Muscle of leg (tissue), 3 donors: ENCODE measurements at regions not wholly inside any gene's neighbourhood (a gene's known extent, or its start where the extent isn't known, plus 50 kb on each side); places are given as distances from the start of the nearest gene placed in this dataset.
"Not testable (repeated sequence)": the region's sequence is repeated elsewhere in the genome, so short reads cannot be mapped to it uniquely, and the experiment has no call there.

Experiments used
- DNase-seq: peaks from one replicate; pipeline ENCODE4 v3.0.0; 2013
- H3K27ac ChIP-seq: one replicate; pipeline ENCODE4 v1.5.1; 2013; ENCODE audit warnings: mild to moderate bottlenecking, low read length, control low read depth
- H3K27me3 ChIP-seq: one replicate; pipeline ENCODE4 v1.6.1; 2013; ENCODE audit warnings: low read length; ENCODE audit not compliant: control insufficient read depth, insufficient read depth
- H3K36me3 ChIP-seq: one replicate; pipeline ENCODE4 v1.6.1; 2013; ENCODE audit warnings: low read length; ENCODE audit not compliant: control insufficient read depth, insufficient read depth
- H3K4me1 ChIP-seq: one replicate; pipeline ENCODE4 v1.6.1; 2013; ENCODE audit warnings: low read length; ENCODE audit not compliant: control insufficient read depth, insufficient read depth
- H3K4me3 ChIP-seq: one replicate; pipeline ENCODE4 v1.5.1; 2013; ENCODE audit warnings: low read length, control low read depth
- H3K9me3 ChIP-seq: replicated peaks from 2 replicates; pipeline ENCODE4 v1.6.1; 2013; ENCODE audit warnings: low read depth, low read length; ENCODE audit not compliant: control insufficient read depth
- WGBS: methylation state at CpG from one replicate; pipeline ENCODE4 v1.1.5; 2013; ENCODE audit warnings: missing lambda C conversion rate; ENCODE audit not compliant: insufficient coverage; 5-methylcytosine and 5-hydroxymethylcytosine counted together

DNA sequence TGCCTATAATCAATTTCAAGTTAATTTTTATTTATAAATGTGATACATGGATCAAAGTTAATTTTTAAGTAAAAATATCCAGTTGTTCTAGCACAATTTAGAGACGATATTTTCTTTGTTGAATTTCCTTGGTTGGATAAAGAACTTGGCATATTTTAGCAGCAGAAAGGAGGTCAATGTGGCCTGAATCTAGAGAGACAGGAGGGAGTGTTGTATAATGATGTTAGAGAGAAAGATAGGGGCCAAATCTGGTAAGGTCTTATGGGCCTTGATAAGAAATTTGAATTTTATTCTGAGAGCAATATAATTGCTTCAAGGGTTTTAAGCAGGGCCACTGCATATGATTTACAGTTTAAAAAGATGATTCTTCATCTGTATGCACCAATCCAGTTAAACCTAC is 79.4 kb upstream of the OGFRL1 start:
- H3K27me3 ChIP-seq = no peaks in the 10 kb centered on the region
- H3K9me3 ChIP-seq = no peaks in the 10 kb centered on the region
- 71% methylated on average over 1 of the region's 1 CpG for WGBS
- no peak overlapping the region for H3K27ac ChIP-seq
- H3K4me1 ChIP-seq = no peaks in the 10 kb centered on the region
- no peaks in the 10 kb centered on the region for H3K36me3 ChIP-seq
- H3K4me3 ChIP-seq = no peak overlapping the region
- DNase-seq = no peak

DNA sequence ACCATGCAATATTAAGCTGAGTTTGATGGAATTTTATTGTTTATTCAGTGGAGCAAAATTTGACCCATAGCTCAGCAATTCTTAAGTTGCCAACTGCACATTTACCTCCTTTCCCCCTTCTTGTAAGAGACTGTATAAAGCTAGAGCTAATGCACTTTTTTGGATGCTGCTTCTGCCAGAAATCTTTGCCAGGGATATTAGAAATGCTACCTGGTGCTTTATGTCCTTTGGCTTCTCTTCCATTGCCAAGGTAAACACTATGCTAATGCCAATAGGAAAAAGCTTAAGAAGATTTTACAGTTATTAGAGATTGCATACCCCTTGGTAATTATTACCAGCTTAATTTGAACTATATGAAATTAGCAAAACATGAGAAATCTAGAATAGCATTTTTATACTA is 79.0 kb upstream of the OGFRL1 start:
- no peaks in the 10 kb centered on the region for H3K4me1 ChIP-seq
- DNase-seq = peak; percentile 11
- no peaks in the 10 kb centered on the region for H3K36me3 ChIP-seq
- H3K27me3 ChIP-seq = no peaks in the 10 kb centered on the region
- no peak overlapping the region for H3K27ac ChIP-seq
- no peaks in the 10 kb centered on the region for H3K9me3 ChIP-seq
- H3K4me3 ChIP-seq = no peak overlapping the region

DNA sequence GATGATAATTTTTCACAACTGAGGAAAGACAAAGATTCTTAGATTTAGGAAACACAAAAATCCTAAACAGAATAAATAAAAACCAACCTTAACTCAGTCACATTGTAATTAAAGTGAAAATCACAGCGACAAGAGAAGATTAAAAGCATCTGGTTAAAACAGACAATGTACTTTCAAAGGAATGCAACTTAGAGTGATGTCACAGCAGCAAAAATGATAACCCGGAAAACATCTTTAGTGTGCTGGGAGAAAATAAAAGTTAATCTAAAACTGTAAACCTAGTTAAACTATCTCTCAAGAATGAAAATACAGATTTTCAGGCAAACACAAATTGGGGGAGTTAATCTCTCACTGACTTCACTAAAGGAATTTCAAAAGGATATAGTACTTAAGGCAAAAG is 76.8 kb upstream of the OGFRL1 start:
- H3K4me1 ChIP-seq = no peaks in the 10 kb centered on the region
- WGBS = no CpG with 5 or more reads among the region's 2 CpGs
- H3K9me3 ChIP-seq = no peaks in the 10 kb centered on the region
- DNase-seq = no peak
- no peak overlapping the region for H3K27ac ChIP-seq
- H3K27me3 ChIP-seq = no peaks in the 10 kb centered on the region
- no peaks in the 10 kb centered on the region for H3K36me3 ChIP-seq
- H3K4me3 ChIP-seq = no peak overlapping the region

DNA sequence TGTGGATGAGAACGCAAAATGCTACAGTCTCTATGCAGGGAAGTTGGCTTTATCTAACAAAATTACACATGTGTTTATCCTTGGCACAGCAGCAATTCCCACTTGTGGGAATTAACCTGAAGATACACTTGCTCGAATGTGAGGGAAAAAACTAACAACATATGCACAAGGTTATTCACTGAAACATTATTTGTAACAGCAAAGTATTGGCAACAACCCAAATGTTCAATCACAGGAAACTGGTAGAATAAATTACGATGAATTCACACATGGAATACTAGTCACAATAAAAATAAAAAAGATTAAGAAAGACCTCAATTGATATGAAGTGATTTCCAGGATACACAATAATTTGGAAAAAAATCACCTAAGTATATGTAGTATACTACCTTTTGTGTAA is 68.1 kb upstream of the OGFRL1 start:
- WGBS = no CpG with 5 or more reads among the region's 3 CpGs
- Histone ChIP-seq H3K27ac (no peak overlapping the region), H3K4me1 (no peaks in the 10 kb centered on the region), H3K4me3 (no peak overlapping the region), H3K27me3 (no peaks in the 10 kb centered on the region), H3K9me3 (no peaks in the 10 kb centered on the region), H3K36me3 (no peaks in the 10 kb centered on the region)
- peak; percentile 7 for DNase-seq

GRCh38 chr6:71222671-71223070 is 65.9 kb upstream of the OGFRL1 start:
- H3K9me3 ChIP-seq = no peaks in the 10 kb centered on the region
- no peak for DNase-seq
- H3K4me3 ChIP-seq = no peak overlapping the region
- no CpG with 5 or more reads among the region's 4 CpGs for WGBS
- H3K27me3 ChIP-seq = no peaks in the 10 kb centered on the region
- H3K27ac ChIP-seq = no peak overlapping the region
- no peaks in the 10 kb centered on the region for H3K36me3 ChIP-seq
- no peaks in the 10 kb centered on the region for H3K4me1 ChIP-seq

GRCh38 chr6:71224011-71224410 is 64.6 kb upstream of the OGFRL1 start:
- Histone ChIP-seq H3K9me3 (no peaks in the 10 kb centered on the region), H3K4me1 (no peaks in the 10 kb centered on the region), H3K4me3 (no peak overlapping the region), H3K27me3 (no peaks in the 10 kb centered on the region), H3K36me3 (no peaks in the 10 kb centered on the region), H3K27ac (no peak overlapping the region)
- WGBS = no CpG with 5 or more reads among the region's 2 CpGs
- no peak for DNase-seq

DNA sequence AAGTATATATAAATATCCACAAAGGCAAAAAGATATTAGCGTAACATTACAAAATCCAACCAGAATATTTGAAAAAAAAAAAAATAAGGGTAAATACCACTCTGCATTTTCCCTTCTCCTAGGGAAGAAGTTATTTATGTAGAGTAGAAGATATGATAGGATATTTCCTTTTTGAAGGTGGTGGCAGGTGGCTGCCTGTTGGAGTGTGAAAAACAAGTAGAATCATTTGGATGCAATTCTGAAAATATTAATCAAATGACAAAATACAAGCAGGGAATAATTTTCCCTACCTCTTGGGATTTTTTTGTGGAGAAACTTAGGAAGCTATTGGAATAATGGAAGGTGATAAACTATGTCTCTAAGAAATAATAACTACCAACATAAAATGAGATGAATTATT is 62.5 kb upstream of the OGFRL1 start:
- Histone ChIP-seq H3K9me3 (no peaks in the 10 kb centered on the region), H3K27ac (no peak overlapping the region), H3K4me3 (no peak overlapping the region), H3K36me3 (no peaks in the 10 kb centered on the region), H3K4me1 (no peaks in the 10 kb centered on the region), H3K27me3 (no peaks in the 10 kb centered on the region)
- WGBS = no CpG with 5 or more reads among the region's 1 CpG
- no peak for DNase-seq

GRCh38 chr6:71228461-71229041 is 60.1 kb upstream of the OGFRL1 start:
- no peaks in the 10 kb centered on the region for H3K9me3 ChIP-seq
- H3K27me3 ChIP-seq = no peaks in the 10 kb centered on the region
- no peaks in the 10 kb centered on the region for H3K4me1 ChIP-seq
- DNase-seq = no peak
- H3K36me3 ChIP-seq = no peaks in the 10 kb centered on the region
- H3K4me3 ChIP-seq = no peak overlapping the region
- no peak overlapping the region for H3K27ac ChIP-seq
- WGBS = 100% methylated on average over 1 of the region's 4 CpGs

GRCh38 chr6:71229477-71229876 is 59.1 kb upstream of the OGFRL1 start:
- Histone ChIP-seq H3K4me1 (no peaks in the 10 kb centered on the region), H3K27ac (no peak overlapping the region), H3K4me3 (no peak overlapping the region), H3K27me3 (no peaks in the 10 kb centered on the region), H3K9me3 (no peaks in the 10 kb centered on the region), H3K36me3 (no peaks in the 10 kb centered on the region)
- WGBS = 100% methylated on average over 1 of the region's 3 CpGs
- DNase-seq = no peak

DNA sequence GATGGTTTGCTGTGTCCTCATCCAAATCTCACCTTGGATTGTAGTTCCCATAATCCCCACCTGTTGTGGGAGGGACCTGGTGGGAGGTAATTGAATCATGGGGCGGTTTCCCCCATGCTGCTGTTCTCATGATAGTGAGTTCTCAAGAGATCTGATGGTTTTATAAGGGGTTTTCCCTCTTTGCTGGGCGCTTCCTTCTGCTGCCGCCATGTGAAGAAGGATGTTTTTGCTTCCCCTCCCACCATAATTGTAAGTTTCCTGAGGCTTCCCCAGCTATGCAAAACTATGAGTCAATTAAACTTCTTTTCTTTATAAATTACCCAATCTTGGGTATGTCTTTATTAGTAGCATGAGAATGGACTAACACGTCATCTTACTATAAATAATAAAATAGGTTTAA is 55.7 kb upstream of the OGFRL1 start:
- not testable (repeated sequence) for H3K9me3 ChIP-seq, H3K36me3 ChIP-seq, H3K27me3 ChIP-seq, DNase-seq, H3K4me1 ChIP-seq, H3K4me3 ChIP-seq, H3K27ac ChIP-seq
- no CpG with 5 or more reads among the region's 4 CpGs for WGBS

DNA sequence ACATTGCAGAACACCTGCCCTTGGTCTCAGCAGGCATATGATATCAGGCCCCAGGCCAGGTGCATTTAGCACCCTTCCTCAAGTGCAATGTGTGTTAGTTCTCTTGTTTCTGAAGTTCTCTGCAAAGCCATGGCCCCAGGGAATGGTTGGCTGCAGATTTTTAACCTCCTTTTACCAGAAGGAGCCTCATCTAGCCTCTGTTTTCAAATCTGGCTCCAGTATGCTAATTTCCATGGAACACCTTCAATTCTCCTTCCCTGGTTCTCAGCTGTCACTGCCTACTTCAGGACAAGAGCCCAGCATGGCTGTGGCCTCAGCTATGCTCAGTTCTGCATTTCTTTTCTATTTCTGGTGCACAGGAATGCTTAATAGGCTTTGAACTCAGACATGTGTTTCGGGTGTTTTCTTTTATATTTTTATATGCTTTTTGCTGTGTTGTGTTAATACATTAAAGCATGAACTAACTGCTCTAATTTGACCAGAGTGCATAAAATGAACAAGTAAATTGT is 51.6 kb upstream of the OGFRL1 start:
- Histone ChIP-seq H3K4me1 (peaks cover 3% of the 10 kb centered on the region), H3K4me3 (no peak overlapping the region), H3K27ac (no peak overlapping the region), H3K9me3 (no peaks in the 10 kb centered on the region), H3K27me3 (no peaks in the 10 kb centered on the region), H3K36me3 (no peaks in the 10 kb centered on the region)
- no CpG with 5 or more reads among the region's 1 CpG for WGBS
- DNase-seq = peak; percentile 23
